ENCODE measurements at regions not wholly inside any gene's neighbourhood (a gene's known extent, or its start where the extent isn't known, plus 50 kb on each side); places are given as distances from the start of the nearest gene placed in this dataset.
"Not testable (repeated sequence)": the region's sequence is repeated elsewhere in the genome, so short reads cannot be mapped to it uniquely, and the experiment has no call there.

GRCh38 chr15:24848050-24848449 lies 106.7 kb upstream of the SNRPN start:
- no peak for DNase-seq

GRCh38 chr15:24856397-24857390 lies 98.1 kb upstream of the SNRPN start:
- no peak for DNase-seq

GRCh38 chr15:24857763-24858162 lies 97.0 kb upstream of the SNRPN start:
- DNase-seq: no peak

GRCh38 chr15:24858183-24858582 lies 96.6 kb upstream of the SNRPN start:
- DNase-seq: not testable (repeated sequence)

- no peak for DNase-seq
Measured at GRCh38 chr15:24858737-24859601, 95.8 kb upstream of the SNRPN start.

- DNase-seq: no peak
Measured at GRCh38 chr15:24861014-24861690, 93.6 kb upstream of the SNRPN start.

- DNase-seq: no peak
Measured at GRCh38 chr15:24862726-24863521, 91.9 kb upstream of the SNRPN start.

GRCh38 chr15:24865303-24865702 lies 89.5 kb upstream of the SNRPN start:
- no peak for DNase-seq

- DNase-seq: no peak
Measured at GRCh38 chr15:24877174-24877573, 77.6 kb upstream of the SNRPN start.

- peak; percentile 62 for DNase-seq
Measured at GRCh38 chr15:24878153-24878552, 76.6 kb upstream of the SNRPN start.

- no peak for DNase-seq
Measured at GRCh38 chr15:24879492-24879891, 75.3 kb upstream of the SNRPN start.

GRCh38 chr15:24880663-24881062 lies 74.1 kb upstream of the SNRPN start:
- no peak for DNase-seq

GRCh38 chr15:24886538-24886937 lies 68.2 kb upstream of the SNRPN start:
- DNase-seq: no peak

GRCh38 chr15:24898715-24899272 lies 56.0 kb upstream of the SNRPN start:
- DNase-seq: no peak

- DNase-seq: no peak
Measured at GRCh38 chr15:24899367-24899766, 55.4 kb upstream of the SNRPN start.

GRCh38 chr15:24899795-24900194 lies 55.0 kb upstream of the SNRPN start:
- peak; percentile 3 for DNase-seq

GRCh38 chr15:24901409-24901808 lies 53.4 kb upstream of the SNRPN start:
- DNase-seq: no peak
